ENCODE measurements at regions not wholly inside any gene's neighbourhood (a gene's known extent, or its start where the extent isn't known, plus 50 kb on each side); places are given as distances from the start of the nearest gene placed in this dataset.

GRCh38 chr6:137417396-137417795 is 76.8 kb downstream of the OLIG3 start:
- TF ChIP-seq CTCF (IDR thresholded peaks at IDR 0.05) = no peak
- TF ChIP-seq POLR2A (IDR thresholded peaks at IDR 0.05) = no peak

Measured in tibial nerve (tissue), 3 donors.